HG02852 (cell line): ENCODE measurements at regions not wholly inside any gene's neighbourhood (a gene's known extent, or its start where the extent isn't known, plus 50 kb on each side); places are given as distances from the start of the nearest gene placed in this dataset.
"Not testable (repeated sequence)": the region's sequence is repeated elsewhere in the genome, so short reads cannot be mapped to it uniquely, and the experiment has no call there.

Experiments
- ATAC-seq: cut with Tn5 transposase; IDR thresholded peaks from one replicate; pipeline ENCODE4 v1.9.1; 2021; ENCODE audit warnings: mild to moderate bottlenecking, moderate library complexity; ENCODE audit not compliant: unreplicated experiment

- ATAC-seq = no peak
Measured at GRCh38 chr12:87439990-87440827, 589.0 kb downstream of the C12orf50 start.

- no peak for ATAC-seq
Measured at GRCh38 chr12:87430444-87430843, 598.8 kb downstream of the C12orf50 start.

GRCh38 chr12:87428701-87429277 lies 600.4 kb downstream of the C12orf50 start:
- ATAC-seq = no peak

- no peak for ATAC-seq
Measured at GRCh38 chr12:87427770-87428169, 601.4 kb downstream of the C12orf50 start.

- ATAC-seq = no peak
Measured at GRCh38 chr12:87425942-87426554, 603.2 kb downstream of the C12orf50 start.

GRCh38 chr12:87421233-87421632 lies 608.0 kb downstream of the C12orf50 start:
- not testable (repeated sequence) for ATAC-seq

GRCh38 chr12:87413784-87414183 lies 615.4 kb downstream of the C12orf50 start:
- no peak for ATAC-seq

GRCh38 chr12:87406926-87407325 lies 622.3 kb downstream of the C12orf50 start:
- no peak for ATAC-seq

GRCh38 chr12:87405918-87406317 lies 623.3 kb downstream of the C12orf50 start:
- ATAC-seq = no peak

- not testable (repeated sequence) for ATAC-seq
Measured at GRCh38 chr12:87394168-87394567, 635.0 kb downstream of the C12orf50 start.

GRCh38 chr12:87388376-87388775 lies 640.8 kb downstream of the C12orf50 start:
- ATAC-seq = no peak

GRCh38 chr12:87385322-87385721 lies 643.9 kb downstream of the C12orf50 start:
- ATAC-seq = no peak

GRCh38 chr12:87384226-87384625 lies 645.0 kb downstream of the C12orf50 start:
- ATAC-seq = no peak

- ATAC-seq = no peak
Measured at GRCh38 chr12:87383680-87384079, 645.5 kb downstream of the C12orf50 start.

- no peak for ATAC-seq
Measured at GRCh38 chr12:87382959-87383566, 646.1 kb downstream of the C12orf50 start.

GRCh38 chr12:87382436-87382835 lies 646.8 kb downstream of the C12orf50 start:
- no peak for ATAC-seq

- no peak for ATAC-seq
Measured at GRCh38 chr12:87381742-87382141, 647.5 kb downstream of the C12orf50 start.

GRCh38 chr12:87378526-87378925 lies 650.7 kb downstream of the C12orf50 start:
- no peak for ATAC-seq

GRCh38 chr12:87376722-87377121 lies 652.5 kb downstream of the C12orf50 start:
- no peak for ATAC-seq

GRCh38 chr12:87369161-87369560 lies 660.0 kb downstream of the C12orf50 start:
- ATAC-seq = no peak

- no peak for ATAC-seq
Measured at GRCh38 chr12:87368259-87368658, 660.9 kb downstream of the C12orf50 start.

GRCh38 chr12:87365423-87365822 lies 663.8 kb downstream of the C12orf50 start:
- no peak for ATAC-seq
